ENCODE measurements at regions not wholly inside any gene's neighbourhood (a gene's known extent, or its start where the extent isn't known, plus 50 kb on each side); places are given as distances from the start of the nearest gene placed in this dataset.

DNA sequence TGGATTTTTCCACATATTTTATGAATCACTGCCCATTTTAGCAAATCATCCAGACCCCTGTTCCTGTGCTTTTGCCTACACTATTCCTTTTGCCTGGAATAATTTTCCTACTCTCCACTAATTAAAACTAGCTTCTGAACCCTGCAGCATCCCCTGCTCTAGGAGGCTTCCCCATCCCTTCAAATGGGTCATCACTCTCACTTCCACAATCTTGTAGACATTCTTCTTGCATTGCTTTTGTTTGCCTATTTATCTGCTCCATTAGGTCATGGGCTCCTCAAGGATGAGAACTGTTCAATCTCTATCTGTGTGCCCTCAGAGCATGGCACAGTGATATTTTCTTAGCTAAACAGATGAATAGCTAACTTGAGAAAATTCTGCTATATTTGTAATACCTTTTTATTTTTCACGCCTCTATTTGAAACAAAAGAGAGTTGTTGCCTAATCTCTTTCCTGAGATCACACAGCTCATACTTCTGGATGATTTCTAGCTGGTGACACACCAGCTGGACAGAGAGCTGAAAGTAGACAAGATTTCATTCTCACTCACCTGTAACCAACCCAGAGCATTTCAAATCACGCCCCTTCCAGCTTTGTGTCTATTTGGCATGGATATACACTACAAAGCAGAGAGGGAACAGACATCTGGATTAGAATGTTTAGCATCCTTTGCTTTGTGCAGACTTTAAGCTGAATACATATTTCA lies 466.0 kb downstream of the FOXO1 start:
- no peak for DNase-seq
- Mint-ChIP-seq H3K4me1 (peaks cover 12% of the 10 kb centered on the region), H3K9me3 (peaks cover 11% of the 10 kb centered on the region), H3K27ac (no peak overlapping the region), H3K27me3 (no peaks in the 10 kb centered on the region), H3K4me3 (no peak overlapping the region), H3K36me3 (peaks cover 10% of the 10 kb centered on the region)
- CTCF ChIA-PET, result interaction anchor here (1.0 to 1.6 kb wide), 3 partner anchors 9 to 131 kb away, joined by 4 to 8 read pairs (median 4); no protein-coding TSS in a partner anchor

DNA sequence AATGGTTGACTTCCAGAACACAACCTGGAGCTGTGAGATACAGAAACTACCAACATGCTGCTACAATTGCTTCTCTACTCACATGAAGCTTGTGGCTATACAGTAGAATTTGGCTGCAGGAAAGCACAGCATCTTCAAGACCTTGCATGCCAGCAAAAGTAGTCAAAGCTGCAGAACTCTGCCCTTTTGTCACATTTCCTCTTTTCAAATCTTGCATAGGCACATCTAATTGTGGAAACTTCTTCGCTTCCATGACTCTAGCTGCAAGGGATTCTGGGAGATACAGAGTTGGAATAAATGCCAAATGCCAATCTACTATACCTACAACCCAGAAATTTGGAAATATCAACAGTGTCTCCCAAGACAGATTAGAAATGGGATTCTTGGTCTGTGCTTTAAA lies 462.2 kb downstream of the FOXO1 start:
- H3K4me1 Mint-ChIP-seq, result peaks cover 48% of the 10 kb centered on the region
- no peak overlapping the region for H3K27ac Mint-ChIP-seq
- DNase-seq, result no peak
- no peak overlapping the region for H3K4me3 Mint-ChIP-seq
- peaks cover 24% of the 10 kb centered on the region for H3K9me3 Mint-ChIP-seq
- no peaks in the 10 kb centered on the region for H3K27me3 Mint-ChIP-seq
- peaks cover 27% of the 10 kb centered on the region for H3K36me3 Mint-ChIP-seq
- CTCF ChIA-PET, result interaction anchor here (0.8 to 2.2 kb wide), 2 partner anchors 13 to 77 kb away, joined by 3 to 12 read pairs; no protein-coding TSS in a partner anchor

DNA sequence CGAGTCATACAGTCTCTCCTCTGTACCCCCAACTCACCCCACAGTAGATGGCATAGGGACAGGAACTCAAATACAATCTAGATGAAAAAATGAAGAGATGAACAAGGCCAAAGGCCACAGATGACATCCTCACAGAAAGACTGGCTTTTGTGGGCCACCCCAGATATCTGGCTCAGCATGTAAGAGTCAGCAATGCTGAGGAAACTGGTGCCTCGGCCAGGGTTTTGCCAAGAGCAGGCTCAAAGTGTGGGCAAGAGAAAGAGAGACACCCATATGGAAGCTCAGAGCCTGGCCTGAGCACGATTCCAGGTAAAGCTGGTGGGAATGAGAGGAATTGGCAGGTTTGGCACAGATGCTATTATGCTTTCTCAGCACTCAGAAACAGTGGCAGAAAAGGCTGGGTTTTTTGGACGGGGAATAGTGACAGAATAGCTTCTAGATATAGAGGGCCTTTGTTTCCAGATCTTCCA lies 460.6 kb downstream of the FOXO1 start:
- Mint-ChIP-seq H3K9me3 (peaks cover 23% of the 10 kb centered on the region), H3K27me3 (no peaks in the 10 kb centered on the region), H3K4me3 (no peak overlapping the region), H3K4me1 (peaks cover 50% of the 10 kb centered on the region), H3K27ac (peak overlapping the region; percentile 98), H3K36me3 (peaks cover 27% of the 10 kb centered on the region)
- no peak for DNase-seq
- CTCF ChIA-PET, result interaction anchor here (1.1 to 1.8 kb wide), 5 partner anchors 10 to 136 kb away, joined by 3 to 5 read pairs (median 5); no protein-coding TSS in a partner anchor

DNA sequence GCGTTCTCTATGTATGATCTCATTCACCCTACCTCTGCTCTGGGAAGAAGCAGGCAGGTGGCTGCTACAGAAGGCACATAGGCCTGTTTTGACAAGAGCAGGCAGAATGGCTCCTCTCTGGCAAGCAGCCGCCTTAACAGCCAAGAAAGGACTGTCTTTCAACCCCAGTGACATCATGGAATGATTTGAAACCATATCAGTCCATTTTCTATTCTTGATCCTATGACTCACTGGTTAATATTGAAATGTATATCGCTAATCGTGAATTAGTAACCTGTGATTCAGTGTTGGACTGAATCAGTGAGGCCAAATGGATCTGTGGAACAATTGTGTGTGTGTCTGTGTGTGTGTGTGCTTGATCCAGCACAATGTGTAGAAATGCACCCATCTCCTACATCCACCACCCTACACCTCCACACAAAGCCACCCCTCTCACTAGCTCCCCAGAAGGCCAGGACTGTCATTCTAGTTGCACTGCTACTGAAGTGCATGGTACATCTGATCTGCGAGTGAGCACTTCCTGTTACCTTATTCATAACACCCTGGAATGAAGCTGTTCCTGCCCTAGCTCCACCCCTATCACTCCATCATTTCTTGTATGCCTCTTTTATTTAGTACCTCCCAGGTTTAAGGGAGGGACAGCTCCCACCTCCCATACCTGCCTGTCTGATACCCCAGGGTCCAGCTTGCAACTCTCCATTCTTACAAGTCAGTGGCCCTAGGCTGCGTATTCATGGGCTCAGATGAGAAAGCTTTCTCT lies 460.0 kb downstream of the FOXO1 start:
- Mint-ChIP-seq H3K4me1 (peaks cover 51% of the 10 kb centered on the region), H3K27me3 (no peaks in the 10 kb centered on the region), H3K9me3 (peaks cover 23% of the 10 kb centered on the region), H3K36me3 (peaks cover 27% of the 10 kb centered on the region), H3K4me3 (peak overlapping the region; percentile 27), H3K27ac (peak overlapping the region; percentile 98)
- peak; percentile 56 for DNase-seq
- CTCF ChIA-PET, result interaction anchor here (0.7 to 1.8 kb wide), 9 partner anchors 10 to 283 kb away, joined by 3 to 11 read pairs (median 4); no protein-coding TSS in a partner anchor

DNA sequence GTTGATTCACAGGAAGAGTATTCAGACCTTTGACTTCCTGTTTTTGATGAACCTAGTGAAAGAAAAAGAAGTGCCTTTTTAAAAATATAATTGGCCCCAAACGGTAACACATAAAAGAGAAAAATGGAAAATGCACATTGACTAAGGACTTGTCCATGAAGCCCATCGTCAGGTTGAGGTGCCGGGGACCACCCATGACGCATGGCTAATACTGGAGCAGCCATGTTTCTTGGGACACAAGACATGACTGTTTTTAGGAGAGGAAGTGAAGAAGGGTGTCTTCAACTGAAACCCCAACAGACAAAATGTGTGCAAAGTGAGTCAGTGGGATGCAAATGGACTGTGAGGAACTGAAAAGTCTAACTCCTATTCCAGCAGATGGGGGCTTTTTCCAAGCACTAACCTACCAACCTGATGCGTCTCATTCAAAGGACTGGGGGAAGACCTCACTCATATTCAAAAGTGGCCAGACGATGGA lies 459.4 kb downstream of the FOXO1 start:
- peaks cover 27% of the 10 kb centered on the region for H3K36me3 Mint-ChIP-seq
- peaks cover 23% of the 10 kb centered on the region for H3K9me3 Mint-ChIP-seq
- peaks cover 57% of the 10 kb centered on the region for H3K4me1 Mint-ChIP-seq
- CTCF ChIA-PET, result interaction anchor here (0.7 to 1.8 kb wide), 9 partner anchors 10 to 283 kb away, joined by 3 to 11 read pairs (median 4); no protein-coding TSS in a partner anchor
- no peak for DNase-seq
- no peaks in the 10 kb centered on the region for H3K27me3 Mint-ChIP-seq
- peak overlapping the region; percentile 27 for H3K4me3 Mint-ChIP-seq
- H3K27ac Mint-ChIP-seq, result peak overlapping the region; percentile 98

DNA sequence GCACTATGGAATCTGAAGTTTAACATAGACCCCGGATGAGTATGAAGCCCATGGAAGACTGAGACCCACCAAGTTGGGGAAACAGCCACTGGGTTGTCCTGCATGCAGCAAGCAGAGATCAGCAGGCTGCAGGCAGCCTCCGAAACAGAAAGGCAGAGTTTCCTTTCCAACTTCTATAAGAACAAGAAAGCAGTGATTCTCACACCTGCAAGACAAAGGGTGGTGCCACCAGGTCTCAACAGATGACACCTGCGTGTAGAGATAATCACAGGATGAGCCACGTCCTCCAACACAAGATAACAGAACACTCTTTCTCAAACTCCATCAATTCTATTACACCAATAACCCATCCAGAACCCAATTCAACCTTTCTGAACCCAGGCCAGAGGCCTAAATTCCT lies 457.9 kb downstream of the FOXO1 start:
- CTCF ChIA-PET, result interaction anchor here (1.3 kb wide), 1 partner anchor 30 kb away, joined by 3 read pairs; no protein-coding TSS in a partner anchor
- DNase-seq, result no peak
- peaks cover 23% of the 10 kb centered on the region for H3K9me3 Mint-ChIP-seq
- no peak overlapping the region for H3K4me3 Mint-ChIP-seq
- no peaks in the 10 kb centered on the region for H3K27me3 Mint-ChIP-seq
- peaks cover 54% of the 10 kb centered on the region for H3K4me1 Mint-ChIP-seq
- H3K36me3 Mint-ChIP-seq, result peaks cover 22% of the 10 kb centered on the region
- H3K27ac Mint-ChIP-seq, result peak overlapping the region; percentile 58

DNA sequence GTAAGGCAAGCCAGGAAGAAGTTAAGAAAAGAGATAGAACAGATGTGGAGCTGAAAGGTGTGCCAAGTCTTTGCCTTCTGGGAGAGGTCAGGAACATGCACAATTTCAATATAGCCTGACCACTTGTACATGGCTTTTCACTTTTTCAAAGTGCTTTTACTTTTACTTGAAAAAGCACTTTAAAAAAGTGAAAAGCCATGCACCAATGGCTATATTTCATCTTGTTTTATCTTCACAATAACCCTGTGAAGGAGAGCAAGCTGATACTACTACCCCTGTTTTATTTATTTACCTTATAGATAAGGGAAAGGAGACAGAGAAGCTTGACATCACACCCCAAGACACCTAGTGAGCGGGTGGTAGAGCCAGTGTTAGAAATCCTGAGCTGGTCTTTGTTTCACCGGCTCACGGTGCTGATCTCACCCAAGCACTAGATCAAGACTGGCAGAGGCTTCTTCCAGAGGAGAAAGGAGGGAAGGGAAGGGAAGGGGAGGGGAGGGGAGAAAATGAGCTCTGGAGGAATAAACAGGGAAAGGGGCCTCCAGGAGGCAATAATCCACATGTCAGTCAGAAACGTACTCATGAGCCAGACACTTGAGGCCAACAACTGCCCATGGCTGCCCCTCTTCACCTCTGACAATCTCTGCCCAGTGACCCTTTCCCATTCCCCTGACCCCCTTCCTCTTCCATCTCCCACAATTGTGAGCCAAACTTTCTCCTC lies 455.4 kb downstream of the FOXO1 start:
- Mint-ChIP-seq H3K9me3 (peaks cover 12% of the 10 kb centered on the region), H3K4me1 (peaks cover 49% of the 10 kb centered on the region), H3K36me3 (peaks cover 13% of the 10 kb centered on the region), H3K27me3 (no peaks in the 10 kb centered on the region), H3K27ac (no peak overlapping the region), H3K4me3 (no peak overlapping the region)
- CTCF ChIA-PET, result interaction anchor here (0.7 to 1.6 kb wide), 4 partner anchors 9 to 142 kb away, joined by 3 to 5 read pairs (median 4); no protein-coding TSS in a partner anchor
- DNase-seq, result no peak

DNA sequence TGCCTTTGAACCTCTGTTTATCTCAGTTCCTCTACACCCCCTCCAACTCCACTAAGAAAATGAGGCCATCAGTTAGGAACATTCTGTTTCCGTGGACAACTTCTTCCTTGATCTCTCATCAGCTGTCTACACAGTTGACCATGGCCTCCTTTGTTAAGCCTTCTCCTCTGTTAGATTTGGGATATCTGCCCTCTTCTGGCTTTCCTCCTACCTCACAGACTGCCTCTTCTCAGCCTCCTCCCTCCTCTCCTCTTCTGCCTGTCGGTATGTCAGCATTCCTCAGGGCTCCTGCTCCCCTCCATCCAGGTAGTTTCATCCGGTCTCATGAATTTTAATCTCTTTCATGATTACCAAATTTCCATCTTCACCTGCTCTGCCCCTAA lies 454.9 kb downstream of the FOXO1 start:
- Mint-ChIP-seq H3K27ac (no peak overlapping the region), H3K27me3 (no peaks in the 10 kb centered on the region), H3K9me3 (peaks cover 13% of the 10 kb centered on the region), H3K4me3 (no peak overlapping the region), H3K4me1 (peaks cover 44% of the 10 kb centered on the region), H3K36me3 (peaks cover 10% of the 10 kb centered on the region)
- CTCF ChIA-PET, result interaction anchor here (1.2 kb wide), 1 partner anchor 142 kb away, joined by 4 read pairs; no protein-coding TSS in a partner anchor
- DNase-seq, result no peak

DNA sequence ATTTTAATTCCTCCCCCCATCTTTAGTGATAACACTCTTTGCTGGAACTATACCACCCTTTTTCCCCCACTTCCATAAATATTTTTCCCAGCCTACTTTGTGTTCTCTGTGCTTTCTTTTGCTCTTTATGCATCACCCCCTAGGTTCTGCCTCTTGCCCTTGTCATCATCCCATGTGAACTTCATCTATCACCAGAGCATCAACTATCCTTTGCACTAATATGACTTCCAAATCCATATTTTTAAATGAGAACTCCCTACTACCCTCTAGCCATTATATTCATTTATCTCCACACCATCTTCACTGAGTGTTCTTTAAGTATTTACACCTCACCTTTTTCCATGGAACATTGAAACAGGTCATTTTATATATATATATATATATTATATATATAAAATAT lies 452.7 kb downstream of the FOXO1 start:
- peaks cover 6% of the 10 kb centered on the region for H3K36me3 Mint-ChIP-seq
- peaks cover 14% of the 10 kb centered on the region for H3K9me3 Mint-ChIP-seq
- no peak overlapping the region for H3K27ac Mint-ChIP-seq
- no peak for DNase-seq
- H3K27me3 Mint-ChIP-seq, result no peaks in the 10 kb centered on the region
- CTCF ChIA-PET, result no interaction called here
- no peak overlapping the region for H3K4me3 Mint-ChIP-seq
- H3K4me1 Mint-ChIP-seq, result peaks cover 36% of the 10 kb centered on the region

DNA sequence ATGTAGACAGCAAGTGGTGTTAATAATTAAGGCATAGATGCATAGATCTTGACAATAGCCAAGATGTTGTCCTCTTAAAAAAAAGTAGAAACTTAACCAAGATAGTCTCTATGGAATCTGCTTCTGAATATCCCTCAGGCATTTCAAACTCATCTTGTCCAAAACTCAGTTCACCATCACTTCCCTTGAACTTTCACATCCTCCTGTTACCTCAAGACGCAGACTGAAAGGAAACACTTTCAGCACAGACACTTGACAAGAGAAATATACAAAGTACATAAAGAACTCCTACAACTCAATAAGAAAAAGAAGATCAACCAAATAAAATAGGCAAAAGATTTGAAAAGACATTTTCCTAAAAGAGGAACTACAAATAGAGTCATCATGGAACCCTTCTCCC lies 451.1 kb downstream of the FOXO1 start:
- peaks cover 14% of the 10 kb centered on the region for H3K9me3 Mint-ChIP-seq
- peaks cover 4% of the 10 kb centered on the region for H3K36me3 Mint-ChIP-seq
- CTCF ChIA-PET, result no interaction called here
- H3K27ac Mint-ChIP-seq, result no peak overlapping the region
- H3K27me3 Mint-ChIP-seq, result no peaks in the 10 kb centered on the region
- no peak for DNase-seq
- no peak overlapping the region for H3K4me3 Mint-ChIP-seq
- peaks cover 34% of the 10 kb centered on the region for H3K4me1 Mint-ChIP-seq

DNA sequence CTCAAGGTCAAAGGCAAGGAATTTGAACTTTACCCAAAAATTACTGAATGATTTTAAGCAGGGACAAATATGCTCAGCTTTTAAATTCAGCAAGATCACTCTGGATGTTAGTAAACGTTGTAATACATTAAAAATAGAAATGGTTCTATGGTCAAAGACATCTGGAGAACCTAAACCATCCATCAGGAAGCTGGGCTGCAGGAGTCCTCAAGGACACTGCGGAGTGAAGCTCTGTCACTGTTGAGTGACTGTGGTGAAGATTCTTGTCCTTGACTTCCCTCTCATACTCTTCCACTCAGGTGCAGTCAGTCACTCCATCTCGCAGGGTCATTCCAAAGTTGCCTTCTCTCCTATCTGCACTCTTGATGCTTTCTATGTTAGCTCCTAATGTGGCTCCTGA lies 450.7 kb downstream of the FOXO1 start:
- H3K4me3 Mint-ChIP-seq, result no peak overlapping the region
- H3K9me3 Mint-ChIP-seq, result peaks cover 14% of the 10 kb centered on the region
- peaks cover 4% of the 10 kb centered on the region for H3K36me3 Mint-ChIP-seq
- DNase-seq, result no peak
- no peaks in the 10 kb centered on the region for H3K27me3 Mint-ChIP-seq
- no peak overlapping the region for H3K27ac Mint-ChIP-seq
- CTCF ChIA-PET, result no interaction called here
- H3K4me1 Mint-ChIP-seq, result peaks cover 35% of the 10 kb centered on the region

DNA sequence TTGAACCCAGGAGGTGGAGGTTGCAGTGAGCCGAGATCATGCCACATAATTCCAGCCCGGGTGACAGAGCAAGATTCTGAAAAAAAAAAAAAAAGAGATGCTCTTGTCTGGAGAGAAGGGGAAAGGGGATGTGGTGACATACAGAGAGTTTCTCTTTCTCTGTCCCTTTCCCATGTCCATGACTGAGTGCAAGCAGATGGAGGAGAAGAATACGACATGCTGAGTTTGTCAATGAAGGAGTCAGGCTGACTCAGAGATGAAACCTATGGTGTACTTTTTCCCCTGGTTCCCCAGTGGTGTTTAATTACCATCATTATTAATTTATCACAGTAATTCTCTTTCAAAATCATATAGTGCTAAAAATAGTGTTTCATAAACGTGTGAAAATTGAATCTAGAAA lies 448.8 kb downstream of the FOXO1 start:
- Mint-ChIP-seq H3K9me3 (peaks cover 14% of the 10 kb centered on the region), H3K4me3 (no peak overlapping the region), H3K4me1 (peaks cover 47% of the 10 kb centered on the region), H3K27ac (no peak overlapping the region), H3K27me3 (no peaks in the 10 kb centered on the region), H3K36me3 (peaks cover 4% of the 10 kb centered on the region)
- DNase-seq, result no peak
- CTCF ChIA-PET, result interaction anchor here (0.6 to 1.0 kb wide), 2 partner anchors 10 to 27 kb away, joined by 3 read pairs; no protein-coding TSS in a partner anchor

DNA sequence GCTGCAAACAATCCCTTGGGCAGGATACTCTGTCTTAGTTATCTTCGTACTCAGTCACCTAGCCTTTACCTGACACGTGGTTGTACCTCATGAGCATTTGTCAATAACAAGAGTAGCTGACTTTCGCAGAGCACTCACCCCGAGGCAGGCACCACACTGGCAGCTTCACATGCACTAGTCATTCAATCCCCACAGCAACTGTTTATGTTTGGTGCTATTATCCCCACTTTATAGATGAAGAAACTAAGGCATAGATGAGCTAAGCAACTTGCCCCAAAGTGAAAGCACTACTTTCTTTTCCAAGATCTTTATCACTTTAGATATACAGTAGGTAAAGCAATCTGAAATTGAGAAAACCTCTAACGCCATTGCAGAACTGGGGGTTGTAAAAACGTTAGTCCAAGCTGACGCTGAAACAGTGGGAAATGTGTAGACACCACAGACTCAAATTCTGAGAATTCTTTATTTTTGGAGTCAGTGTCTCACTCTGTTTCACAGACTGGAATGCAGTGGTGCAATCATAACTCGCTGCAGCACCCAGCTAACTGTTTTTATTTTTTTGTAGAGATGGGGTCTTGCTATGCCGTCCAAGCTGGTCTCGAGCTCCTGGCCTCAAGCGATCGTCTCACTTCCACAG lies 446.0 kb downstream of the FOXO1 start:
- DNase-seq, result no peak
- H3K4me1 Mint-ChIP-seq, result peaks cover 50% of the 10 kb centered on the region
- no peak overlapping the region for H3K4me3 Mint-ChIP-seq
- CTCF ChIA-PET, result interaction anchor here (0.7 to 1.3 kb wide), 2 partner anchors 10 to 14 kb away, joined by 3 to 4 read pairs; no protein-coding TSS in a partner anchor
- H3K27me3 Mint-ChIP-seq, result no peaks in the 10 kb centered on the region
- H3K36me3 Mint-ChIP-seq, result peaks cover 6% of the 10 kb centered on the region
- H3K27ac Mint-ChIP-seq, result no peak overlapping the region
- H3K9me3 Mint-ChIP-seq, result peaks cover 14% of the 10 kb centered on the region
